ENCODE measurements at regions not wholly inside any gene's neighbourhood (a gene's known extent, or its start where the extent isn't known, plus 50 kb on each side); places are given as distances from the start of the nearest gene placed in this dataset.

- dilution Hi-C loops (cut with MboI; ENCODE audit: extremely low pct_ligation_motif_present, low sequenced_read_pairs): no loop called here
- no peaks in the 10 kb centered on the region for H3K36me3 ChIP-seq (ENCODE audit: control insufficient read depth in 2 of 2, extremely low read depth in 1 of 2, insufficient read depth in 2 of 2, low read length in 2 of 2)
- FAIRE-seq: no peak
- ChIA-PET CTCF (no interaction called here), POLR2A (no interaction called here)
- no peaks in the 10 kb centered on the region for H3K9me1 ChIP-seq (replicated peaks; ENCODE audit: control insufficient read depth, extremely low read depth, insufficient read depth, low read length)
- no peak overlapping the region for H3K4me3 ChIP-seq (replicated peaks in 1 of 3; ENCODE audit: insufficient read depth in 1 of 3, low read depth in 1 of 3, low read length in 3 of 3)
- no peak overlapping the region for H2AFZ ChIP-seq (ENCODE audit: low read depth, low read length)
- no peaks in the 10 kb centered on the region for H4K20me1 ChIP-seq (replicated peaks; ENCODE audit: control insufficient read depth, extremely low read depth, insufficient read depth, low read length)
- no peak overlapping the region for H3K27ac ChIP-seq (ENCODE audit: insufficient read depth, low read depth, low read length)
- no peak overlapping the region for H3K9ac ChIP-seq (replicated peaks; ENCODE audit: extremely low read depth, insufficient read depth, low read length)
- intact Hi-C loops (cut with micrococcal nuclease): no loop called here
- TF ChIP-seq POLR2A (IDR thresholded peaks at IDR 0.05; ENCODE audit: low read depth, low read length): no peak
- no peak for TF ChIP-seq MAX (IDR thresholded peaks at IDR 0.05; ENCODE audit: insufficient read depth, insufficient read length)
- no peak for TF ChIP-seq FOS (IDR thresholded peaks at IDR 0.05; ENCODE audit: borderline replicate concordance, insufficient read depth, low read length)
- TF ChIP-seq GATA2 (IDR thresholded peaks at IDR 0.05; ENCODE audit: insufficient read depth, insufficient read length, low read depth, low read length): no peak
- no peak for TF ChIP-seq CTCF (IDR thresholded peaks at IDR 0.05; ENCODE audit: extremely low read depth in 1 of 2, insufficient read depth in 1 of 2, low read depth in 1 of 2, low read length in 2 of 2)
- no peak for TF ChIP-seq POLR2AphosphoS5 (IDR thresholded peaks at IDR 0.05; ENCODE audit: insufficient read depth, low read depth, low read length)
- TF ChIP-seq MYC (IDR thresholded peaks at IDR 0.05; ENCODE audit: low read depth, low read length): no peak
- no peak for TF ChIP-seq JUN (IDR thresholded peaks at IDR 0.05; ENCODE audit: borderline replicate concordance, insufficient read depth, insufficient read length, low read depth)
- no peak for TF ChIP-seq EZH2 (IDR thresholded peaks at IDR 0.05; ENCODE audit: borderline replicate concordance, low read depth, low read length, severe bottlenecking)
- no peaks in the 10 kb centered on the region for H3K27me3 ChIP-seq (ENCODE audit: control insufficient read depth in 2 of 2, insufficient read depth in 2 of 2, low read length in 2 of 2)
- H3K4me1 ChIP-seq (ENCODE audit: control insufficient read depth, extremely low read depth, insufficient read depth, low read length): no peaks in the 10 kb centered on the region
- BruUV-seq (replicated peaks): no TSS peak
- H3K4me2 ChIP-seq (ENCODE audit: insufficient read depth, low read length): no peak overlapping the region
- no peaks in the 10 kb centered on the region for H3K79me2 ChIP-seq (ENCODE audit: control insufficient read depth, insufficient read depth, low read length)
- no peaks in the 10 kb centered on the region for H3K9me3 ChIP-seq (replicated peaks; ENCODE audit: control insufficient read depth, insufficient read depth, low read length)
- DNase-seq (ENCODE audit: low read depth, low spot score): no peak
Measured at GRCh38 chr12:102565555-102565954, 85.2 kb upstream of the IGF1 start.

Measured in endothelial cell of umbilical vein (primary cell).